ENCODE measurements at regions not wholly inside any gene's neighbourhood (a gene's known extent, or its start where the extent isn't known, plus 50 kb on each side); places are given as distances from the start of the nearest gene placed in this dataset.

GRCh38 chr1:212205006-212205405 lies 80.2 kb upstream of the PPP2R5A start:
- Histone ChIP-seq H3K79me2 (ENCODE audit: insufficient read depth) (no peaks in the 10 kb centered on the region), H3K27me3 (ENCODE audit: insufficient read depth) (no peaks in the 10 kb centered on the region), H3K4me3 (ENCODE audit: low read depth in 2 of 2, low read length in 1 of 2) (no peak overlapping the region), H3K9me3 (no peaks in the 10 kb centered on the region), H3K4me2 (no peak overlapping the region), H2AFZ (ENCODE audit: low read depth) (no peak overlapping the region), H3F3A (replicated peaks; ENCODE audit: insufficient read depth) (no peaks in the 10 kb centered on the region), H3K9me2 (no peaks in the 10 kb centered on the region), H3K9ac (no peak overlapping the region), H4K20me1 (ENCODE audit: insufficient read depth) (no peaks in the 10 kb centered on the region), H3K36me3 (replicated peaks in 1 of 2; ENCODE audit: control insufficient read depth in 1 of 2, insufficient read depth in 2 of 2, low read length in 1 of 2) (no peaks in the 10 kb centered on the region), H3K4me1 (ENCODE audit: control insufficient read depth in 1 of 2, insufficient read depth in 2 of 2, low read depth in 1 of 2, low read length in 1 of 2) (no peaks in the 10 kb centered on the region; a peak in 1 of 4 replicates), H3K27ac (ENCODE audit: low read depth in 2 of 2, low read length in 1 of 2) (no peak overlapping the region)
- WGBS (ENCODE audit: low lambda C conversion rate): 83% methylated on average over 1 of the region's 1 CpG
- ChIA-PET CTCF (no interaction called here), POLR2A (no interaction called here)
- TF ChIP-seq GABPA (IDR thresholded peaks at IDR 0.05; ENCODE audit: low read depth) (no peak), CHD2 (IDR thresholded peaks at IDR 0.05; ENCODE audit: low read length, partially characterized antibody) (no peak), EP300 (IDR thresholded peaks at IDR 0.05; ENCODE audit: borderline replicate concordance in 1 of 2, low read depth in 1 of 2, low read length in 1 of 2) (no peak), RFX5 (IDR thresholded peaks at IDR 0.05; ENCODE audit: low read length) (no peak), RCOR1 (IDR thresholded peaks at IDR 0.05; ENCODE audit: low read length) (no peak), TEAD4 (IDR thresholded peaks at IDR 0.05; ENCODE audit: borderline replicate concordance, insufficient read depth) (no peak), RXRA (IDR thresholded peaks at IDR 0.05; ENCODE audit: borderline replicate concordance, low read depth) (no peak), NRF1 (IDR thresholded peaks at IDR 0.05; ENCODE audit: low read depth, low read length) (no peak), MEF2A (IDR thresholded peaks at IDR 0.05; ENCODE audit: borderline replicate concordance, low read depth) (no peak), CTCF (IDR thresholded peaks at IDR 0.05) (no peak), SIN3A (IDR thresholded peaks at IDR 0.05; ENCODE audit: borderline replicate concordance, low read depth, low read length) (no peak)
- no peak for DNase-seq

- Histone ChIP-seq H3K9me2 (no peaks in the 10 kb centered on the region), H3K36me3 (replicated peaks in 1 of 2; ENCODE audit: control insufficient read depth in 1 of 2, insufficient read depth in 2 of 2, low read length in 1 of 2) (no peaks in the 10 kb centered on the region), H3K27me3 (ENCODE audit: insufficient read depth) (no peaks in the 10 kb centered on the region), H2AFZ (ENCODE audit: low read depth) (no peak overlapping the region), H4K20me1 (ENCODE audit: insufficient read depth) (no peaks in the 10 kb centered on the region), H3K79me2 (ENCODE audit: insufficient read depth) (no peaks in the 10 kb centered on the region), H3F3A (replicated peaks; ENCODE audit: insufficient read depth) (no peaks in the 10 kb centered on the region), H3K9me3 (no peaks in the 10 kb centered on the region), H3K9ac (no peak overlapping the region), H3K27ac (ENCODE audit: low read depth in 2 of 2, low read length in 1 of 2) (no peak overlapping the region), H3K4me3 (ENCODE audit: low read depth in 2 of 2, low read length in 1 of 2) (no peak overlapping the region), H3K4me1 (ENCODE audit: control insufficient read depth in 1 of 2, insufficient read depth in 2 of 2, low read depth in 1 of 2, low read length in 1 of 2) (no peaks in the 10 kb centered on the region; a peak in 1 of 4 replicates), H3K4me2 (no peak overlapping the region)
- ChIA-PET POLR2A (no interaction called here), CTCF (no interaction called here)
- 82% methylated on average over 5 of the region's 5 CpGs for WGBS (ENCODE audit: low lambda C conversion rate)
- no peak for DNase-seq
- TF ChIP-seq MAX (IDR thresholded peaks at IDR 0.05; ENCODE audit: low read depth): no peak
- TF ChIP-seq GABPA (IDR thresholded peaks at IDR 0.05; ENCODE audit: low read depth): no peak
- TF ChIP-seq FOXJ3 (CRISPR knock-in tag; IDR thresholded peaks at IDR 0.05): no peak
- no peak for TF ChIP-seq RCOR1 (IDR thresholded peaks at IDR 0.05; ENCODE audit: low read length)
- TF ChIP-seq REST (IDR thresholded peaks at IDR 0.05; ENCODE audit: low read depth, low read length): no peak
- TF ChIP-seq TCF12 (IDR thresholded peaks at IDR 0.05): no peak
- TF ChIP-seq TAF1 (IDR thresholded peaks at IDR 0.05; ENCODE audit: borderline replicate concordance, low read depth, low read length): no peak
- no peak for TF ChIP-seq YY1 (IDR thresholded peaks at IDR 0.05; ENCODE audit: low read depth)
- TF ChIP-seq CTCF (IDR thresholded peaks at IDR 0.05): no peak
- no peak for TF ChIP-seq EP300 (IDR thresholded peaks at IDR 0.05; ENCODE audit: borderline replicate concordance in 1 of 2, low read depth in 1 of 2, low read length in 1 of 2)
- TF ChIP-seq ELF1 (IDR thresholded peaks at IDR 0.05): no peak
- no peak for TF ChIP-seq PBX3 (IDR thresholded peaks at IDR 0.05)
Measured at GRCh38 chr1:212205843-212206242, 79.4 kb upstream of the PPP2R5A start.

All from SK-N-SH (cell line).